H9 (cell line): ENCODE measurements at regions not wholly inside any gene's neighbourhood (a gene's known extent, or its start where the extent isn't known, plus 50 kb on each side); places are given as distances from the start of the nearest gene placed in this dataset.

Experiments
- DNase-seq: peaks from one replicate; pipeline ENCODE4 v3.0.0-alpha.2; 2017
- H2AFZ ChIP-seq: one replicate; pipeline ENCODE4 v1.6.1; 2013; ENCODE audit warnings: mild to moderate bottlenecking, low read length, control low read depth, moderate library complexity
- H2AK5ac ChIP-seq: 2 replicates; pipeline ENCODE4 v1.6.1; 2013; ENCODE audit warnings: low read length, control low read depth, mixed read lengths; ENCODE audit not compliant: insufficient read length
- H2BK120ac ChIP-seq: one replicate; pipeline ENCODE4 v1.6.1; 2013; ENCODE audit warnings: low read depth, mild to moderate bottlenecking, low read length, control low read depth, inconsistent platforms; ENCODE audit not compliant: poor library complexity, severe bottlenecking
- H2BK12ac ChIP-seq: 2 replicates; pipeline ENCODE4 v1.6.1; 2013; ENCODE audit warnings: low read length, control low read depth, mixed read lengths, low read depth; ENCODE audit not compliant: insufficient read length
- H2BK15ac ChIP-seq: 2 replicates; pipeline ENCODE4 v1.6.1; 2013; ENCODE audit warnings: low read depth, low read length, control low read depth
- H2BK20ac ChIP-seq: one replicate; pipeline ENCODE4 v1.6.1; 2013; ENCODE audit warnings: low read depth, mild to moderate bottlenecking, low read length, control low read depth, inconsistent platforms; ENCODE audit not compliant: poor library complexity, severe bottlenecking
- H2BK5ac ChIP-seq: 2 replicates; pipeline ENCODE4 v1.6.1; 2013; ENCODE audit warnings: low read length, control low read depth, mixed read lengths; ENCODE audit not compliant: insufficient read length
- H3K14ac ChIP-seq: 2 replicates; pipeline ENCODE4 v1.6.1; 2013; ENCODE audit warnings: low read length, control low read depth; ENCODE audit not compliant: insufficient read depth
- H3K18ac ChIP-seq: 2 replicates; pipeline ENCODE4 v1.6.1; 2013; ENCODE audit warnings: low read depth, mild to moderate bottlenecking, mixed read lengths, low read length, control low read depth; ENCODE audit not compliant: insufficient read length
- H3K23ac ChIP-seq: 2 replicates; pipeline ENCODE4 v1.6.1; 2013; ENCODE audit warnings: low read length, control low read depth, mixed read lengths, low read depth; ENCODE audit not compliant: insufficient read length
- H3K23me2 ChIP-seq: 2 replicates; pipeline ENCODE4 v1.6.1; 2013; ENCODE audit warnings: low read depth, mild to moderate bottlenecking, mixed read lengths, low read length, control low read depth; ENCODE audit not compliant: insufficient read length, poor library complexity, severe bottlenecking
- H3K27ac ChIP-seq: 2 replicates; pipeline ENCODE4 v1.5.1; 2013; ENCODE audit warnings: low read length, control low read depth, mixed read lengths, low read depth; ENCODE audit not compliant: insufficient read length
- H3K27me3 ChIP-seq: 2 replicates; pipeline ENCODE4 v1.6.1; 2013; ENCODE audit warnings: low read length, control low read depth, inconsistent platforms; ENCODE audit not compliant: insufficient read depth
- H3K4ac ChIP-seq: 2 replicates; pipeline ENCODE4 v1.6.1; 2013; ENCODE audit warnings: low read depth, mild to moderate bottlenecking, control low read depth, inconsistent platforms, low read length, moderate library complexity
- H3K4me1 ChIP-seq: 2 replicates; pipeline ENCODE4 v1.6.1; 2013; ENCODE audit warnings: low read length, control low read depth, inconsistent platforms; ENCODE audit not compliant: insufficient read depth
- H3K4me2 ChIP-seq: 2 replicates; pipeline ENCODE4 v1.6.1; 2013; ENCODE audit warnings: low read length, control low read depth, mixed read lengths; ENCODE audit not compliant: insufficient read length, insufficient read depth
- H3K56ac ChIP-seq: 2 replicates; pipeline ENCODE4 v1.6.1; 2013; ENCODE audit warnings: low read depth, mild to moderate bottlenecking, mixed read lengths, low read length, control low read depth; ENCODE audit not compliant: insufficient read length
- H3K79me1 ChIP-seq: 2 replicates; pipeline ENCODE4 v1.6.1; 2013; ENCODE audit warnings: low read depth, mild to moderate bottlenecking, moderate library complexity, low read length, control low read depth, inconsistent platforms; ENCODE audit not compliant: insufficient read depth, poor library complexity, severe bottlenecking
- H3K79me2 ChIP-seq: 2 replicates; pipeline ENCODE4 v1.6.1; 2013; ENCODE audit warnings: low read length, control low read depth, inconsistent platforms; ENCODE audit not compliant: insufficient read depth
- H3K9ac ChIP-seq: 2 replicates; pipeline ENCODE4 v1.6.1; 2013; ENCODE audit warnings: low read length, control low read depth, mixed read lengths; ENCODE audit not compliant: insufficient read length; ENCODE audit errors: extremely low read depth
- H3K9me3 ChIP-seq: one replicate; pipeline ENCODE4 v1.6.1; 2013; ENCODE audit warnings: low read depth, low read length, inconsistent platforms; ENCODE audit not compliant: control insufficient read depth
- H3T11ph ChIP-seq: one replicate; pipeline ENCODE4 v1.6.1; 2013; ENCODE audit warnings: mild to moderate bottlenecking, low read length, control low read depth, inconsistent platforms
- H4K20me1 ChIP-seq: one replicate; pipeline ENCODE4 v1.6.1; 2013; ENCODE audit not compliant: control insufficient read depth, insufficient read length, insufficient read depth
- H4K5ac ChIP-seq: 2 replicates; pipeline ENCODE4 v1.6.1; 2013; ENCODE audit warnings: low read depth, mild to moderate bottlenecking, mixed read lengths, low read length, control low read depth; ENCODE audit not compliant: insufficient read length
- H4K8ac ChIP-seq: replicated peaks from 2 replicates; pipeline ENCODE4 v1.6.1; 2013; ENCODE audit warnings: low read length, control low read depth, mixed read lengths, low read depth; ENCODE audit not compliant: insufficient read length
- H4K91ac ChIP-seq: 2 replicates; pipeline ENCODE4 v1.6.1; 2013; ENCODE audit warnings: low read depth, mild to moderate bottlenecking, moderate library complexity, mixed read lengths, low read length, control low read depth; ENCODE audit not compliant: insufficient read length
- H3K27ac Mint-ChIP-seq, 3 experiments: 2 replicates in 2 of 3; 3 replicates in 1 of 3; pipeline ENCODE4 v1.8.0; 2020 to 2021; ENCODE audit warnings: mixed read lengths in 3 of 3, mild to moderate bottlenecking in 1 of 3, moderate library complexity in 1 of 3
- H3K27me3 Mint-ChIP-seq: 2 replicates; pipeline ENCODE4 v1.8.0; 2021; ENCODE audit warnings: low read depth, mild to moderate bottlenecking, moderate library complexity, mixed read lengths
- H3K36me3 Mint-ChIP-seq, 3 experiments: 2 replicates in 2 of 3; 3 replicates in 1 of 3; pipeline ENCODE4 v1.8.0; 2020 to 2021; ENCODE audit warnings: low read depth in 3 of 3, mixed read lengths in 3 of 3; ENCODE audit not compliant: insufficient read depth in 1 of 3
- H3K4me1 Mint-ChIP-seq, 2 experiments: 2 replicates each; pipeline ENCODE4 v1.8.0; 2020; ENCODE audit warnings: mixed read lengths in 2 of 2
- H3K4me3 Mint-ChIP-seq, 2 experiments: 2 replicates in 1 of 2; 3 replicates in 1 of 2; pipeline ENCODE4 v1.8.0; 2020 to 2021; ENCODE audit warnings: mild to moderate bottlenecking in 2 of 2, mixed read lengths in 2 of 2, moderate library complexity in 1 of 2
- H3K9me3 Mint-ChIP-seq, 2 experiments: 2 replicates in 1 of 2; 3 replicates in 1 of 2; pipeline ENCODE4 v1.8.0; 2020; ENCODE audit warnings: mild to moderate bottlenecking in 2 of 2, mixed read lengths in 2 of 2, moderate library complexity in 1 of 2
- WGBS: extraction: QIAGEN DNeasy Blood & Tissue Kit; methylation state at CpG from one replicate; pipeline ENCODE4 v1.1.7; 2013; ENCODE audit warnings: missing lambda C conversion rate, low lambda C conversion rate, mixed read lengths; ENCODE audit not compliant: insufficient read length; ENCODE audit errors: extremely low coverage; 5-methylcytosine and 5-hydroxymethylcytosine counted together
- TF ChIP-seq, protein P1 (sequence below): fragments of 200-600 bp; sonication (generic); conservative IDR thresholded peaks from 3 replicates; pipeline ENCODE4 v1.8.0; 2021; ENCODE audit warnings: antibody characterized with exemption, mild to moderate bottlenecking

DNA sequence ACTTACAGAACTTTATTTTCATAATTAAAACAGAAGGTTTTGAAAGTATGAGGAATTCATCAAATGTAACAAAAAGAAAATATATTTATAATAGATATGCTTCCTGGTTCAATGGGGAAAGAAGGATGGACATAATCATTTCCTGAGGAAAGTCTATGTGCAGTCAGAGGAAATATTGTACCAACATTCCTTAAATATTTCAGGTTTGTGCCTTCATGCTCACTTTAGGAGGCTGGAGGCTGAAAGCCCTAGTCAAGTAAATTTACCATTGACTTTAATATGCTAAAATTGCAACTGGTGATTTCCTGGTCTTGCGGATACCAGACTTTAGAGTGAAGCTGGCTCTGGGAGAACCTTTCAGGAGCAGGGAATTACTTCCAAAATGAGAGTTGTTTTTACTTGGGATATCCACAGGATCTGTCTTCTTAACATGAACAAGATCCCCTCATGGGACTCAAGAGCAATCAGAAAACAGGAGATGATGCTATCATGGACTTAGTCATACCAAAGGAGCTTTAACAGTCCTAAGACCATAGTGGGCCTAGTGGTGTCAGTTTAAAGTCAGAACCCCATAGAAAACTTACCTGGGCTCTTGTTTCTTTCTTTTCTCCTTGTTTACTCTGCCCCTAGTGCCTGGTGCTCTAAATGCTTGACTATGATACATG, 762.8 kb upstream of the GRAMD2B start:
- H2BK5ac ChIP-seq = no peak overlapping the region
- no CpG with 5 or more reads among the region's 1 CpG for WGBS
- H4K8ac ChIP-seq = no peak overlapping the region
- H3K56ac ChIP-seq = no peak overlapping the region
- Mint-ChIP-seq H3K27ac (no peak overlapping the region; a peak in 1 of 7 replicates), H3K4me3 (no peak overlapping the region), H3K9me3 (peaks cover 4 to 7% of the 10 kb centered on the region in 2 experiments; a peak in 4 of 5 replicates), H3K36me3 (peaks cover 0 to 4% (median 0%) of the 10 kb centered on the region in 3 experiments; a peak in 2 of 7 replicates), H3K27me3 (no peaks in the 10 kb centered on the region; the same call in 1 of the 2 replicates), H3K4me1 (peaks cover 15 to 22% of the 10 kb centered on the region in 2 experiments)
- H3K9me3 ChIP-seq = no peaks in the 10 kb centered on the region
- no peaks in the 10 kb centered on the region for H3K79me2 ChIP-seq
- H3K18ac ChIP-seq = no peak overlapping the region
- no peak for DNase-seq
- TF ChIP-seq, protein P1, sequence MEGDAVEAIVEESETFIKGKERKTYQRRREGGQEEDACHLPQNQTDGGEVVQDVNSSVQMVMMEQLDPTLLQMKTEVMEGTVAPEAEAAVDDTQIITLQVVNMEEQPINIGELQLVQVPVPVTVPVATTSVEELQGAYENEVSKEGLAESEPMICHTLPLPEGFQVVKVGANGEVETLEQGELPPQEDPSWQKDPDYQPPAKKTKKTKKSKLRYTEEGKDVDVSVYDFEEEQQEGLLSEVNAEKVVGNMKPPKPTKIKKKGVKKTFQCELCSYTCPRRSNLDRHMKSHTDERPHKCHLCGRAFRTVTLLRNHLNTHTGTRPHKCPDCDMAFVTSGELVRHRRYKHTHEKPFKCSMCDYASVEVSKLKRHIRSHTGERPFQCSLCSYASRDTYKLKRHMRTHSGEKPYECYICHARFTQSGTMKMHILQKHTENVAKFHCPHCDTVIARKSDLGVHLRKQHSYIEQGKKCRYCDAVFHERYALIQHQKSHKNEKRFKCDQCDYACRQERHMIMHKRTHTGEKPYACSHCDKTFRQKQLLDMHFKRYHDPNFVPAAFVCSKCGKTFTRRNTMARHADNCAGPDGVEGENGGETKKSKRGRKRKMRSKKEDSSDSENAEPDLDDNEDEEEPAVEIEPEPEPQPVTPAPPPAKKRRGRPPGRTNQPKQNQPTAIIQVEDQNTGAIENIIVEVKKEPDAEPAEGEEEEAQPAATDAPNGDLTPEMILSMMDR = peak; percentile 19; the same call in 1 of the 3 replicates
- H2AK5ac ChIP-seq = no peak overlapping the region
- no peak overlapping the region for H4K91ac ChIP-seq
- H3K23ac ChIP-seq = no peak overlapping the region
- no peak overlapping the region for H2BK15ac ChIP-seq
- H3K4me2 ChIP-seq = no peak overlapping the region
- H3K9ac ChIP-seq = no peak overlapping the region
- H2BK12ac ChIP-seq = no peak overlapping the region
- no peak overlapping the region for H3T11ph ChIP-seq
- H4K5ac ChIP-seq = no peak overlapping the region
- no peak overlapping the region for H2BK20ac ChIP-seq
- no peak overlapping the region for H3K14ac ChIP-seq
- no peak overlapping the region for H2BK120ac ChIP-seq
- H3K27ac ChIP-seq = no peak overlapping the region
- H3K23me2 ChIP-seq = no peaks in the 10 kb centered on the region
- no peaks in the 10 kb centered on the region for H3K79me1 ChIP-seq
- no peak overlapping the region for H2AFZ ChIP-seq
- no peak overlapping the region for H3K4ac ChIP-seq
- no peaks in the 10 kb centered on the region for H3K27me3 ChIP-seq
- peaks cover 4% of the 10 kb centered on the region; the same call in 1 of the 2 replicates for H3K4me1 ChIP-seq
- H4K20me1 ChIP-seq = no peaks in the 10 kb centered on the region
